CD4-positive, alpha-beta memory T cell (primary cell): ENCODE measurements at regions not wholly inside any gene's neighbourhood (a gene's known extent, or its start where the extent isn't known, plus 50 kb on each side); places are given as distances from the start of the nearest gene placed in this dataset.

Experiments used
- CTCF ChIA-PET: fragments of 350-600 bp; sonication (Branson Sonifier 250); formaldehyde crosslinking; loops from one replicate; lab custom pipeline; 2021; ENCODE audit warnings: inconsistent platforms; ENCODE audit not compliant: partially characterized antibody; lab: Charles Lee
- POLR2A ChIA-PET: fragments of 350-600 bp; sonication (Branson Sonifier 250); formaldehyde crosslinking; loops from one replicate; lab custom pipeline; 2021; ENCODE audit not compliant: partially characterized antibody; lab: Charles Lee
- DNase-seq, 5 donors: peaks; one replicate each; pipeline versions ENCODE4 v3.0.0 to v3.0.0-alpha.2; 2020 to 2022; ENCODE audit warnings: mixed read lengths in 1 of 5
- H3K27ac ChIP-seq: one replicate; pipeline ENCODE4 v1.7.0; 2013; ENCODE audit warnings: low read depth, low read length
- H3K27me3 ChIP-seq: 2 replicates; pipeline ENCODE4 v1.7.0; 2013; ENCODE audit warnings: mild to moderate bottlenecking, low read length, moderate library complexity; ENCODE audit not compliant: insufficient read depth
- H3K36me3 ChIP-seq: 2 replicates; pipeline ENCODE4 v1.7.0; 2013; ENCODE audit warnings: mild to moderate bottlenecking, low read length, moderate library complexity; ENCODE audit not compliant: insufficient read depth
- H3K4me1 ChIP-seq: 2 replicates; pipeline ENCODE4 v1.7.0; 2013; ENCODE audit warnings: mild to moderate bottlenecking, low read length, moderate library complexity; ENCODE audit not compliant: insufficient read depth
- H3K4me3 ChIP-seq, 2 donors: one replicate each; pipeline ENCODE4 v1.7.0; 2013; ENCODE audit warnings: low read length in 2 of 2, mild to moderate bottlenecking in 1 of 2
- H3K9me3 ChIP-seq, 2 donors: one replicate each; pipeline ENCODE4 v1.7.0; 2013; ENCODE audit warnings: low read length in 2 of 2, control low read depth in 1 of 2; ENCODE audit not compliant: control insufficient read depth in 1 of 2
- H3K27ac Mint-ChIP-seq, 7 donors: one replicate each; pipeline ENCODE4 v1.8.0; 2020 to 2021; ENCODE audit warnings: mixed read lengths in 7 of 7, mild to moderate bottlenecking in 6 of 7, inconsistent platforms in 3 of 7, moderate library complexity in 3 of 7
- H3K27me3 Mint-ChIP-seq, 2 donors: one replicate each; pipeline ENCODE4 v1.8.0; 2020 to 2021; ENCODE audit warnings: mixed read lengths in 2 of 2
- H3K36me3 Mint-ChIP-seq, 2 donors: one replicate each; pipeline ENCODE4 v1.8.0; 2020 to 2021; ENCODE audit warnings: mixed read lengths in 2 of 2, inconsistent platforms in 1 of 2, mild to moderate bottlenecking in 1 of 2
- H3K4me1 Mint-ChIP-seq, 4 donors: one replicate each; pipeline ENCODE4 v1.8.0; 2020 to 2021; ENCODE audit warnings: mixed read lengths in 4 of 4, mild to moderate bottlenecking in 1 of 4
- H3K4me3 Mint-ChIP-seq, 8 donors: one replicate each; pipeline ENCODE4 v1.8.0; 2020 to 2021; ENCODE audit warnings: mixed read lengths in 8 of 8, mild to moderate bottlenecking in 7 of 8, moderate library complexity in 6 of 8, inconsistent platforms in 3 of 8
- H3K9me3 Mint-ChIP-seq, 8 donors: one replicate each; pipeline ENCODE4 v1.8.0; 2020 to 2021; ENCODE audit warnings: mixed read lengths in 8 of 8, mild to moderate bottlenecking in 5 of 8, inconsistent platforms in 3 of 8, moderate library complexity in 1 of 8
- intact Hi-C: fragments of 100-400 bp; cut with micrococcal nuclease; formaldehyde crosslinking; loops from one replicate; pipeline ENCODE4 v1.15.1; 2023

- CTCF ChIA-PET = no interaction called here
- H3K36me3 Mint-ChIP-seq = no peaks in the 10 kb centered on the region
- H3K9me3 Mint-ChIP-seq = peaks cover 0 to 16% (median 4%) of the 10 kb centered on the region in 8 donors
- Histone ChIP-seq H3K27ac (no peak overlapping the region), H3K4me1 (no peaks in the 10 kb centered on the region), H3K27me3 (no peaks in the 10 kb centered on the region), H3K36me3 (no peaks in the 10 kb centered on the region), H3K4me3 (no peak overlapping the region), H3K9me3 (no peaks in the 10 kb centered on the region)
- H3K4me3 Mint-ChIP-seq = no peak overlapping the region
- intact Hi-C loops = no loop called here
- no peak for DNase-seq
- H3K27me3 Mint-ChIP-seq = no peaks in the 10 kb centered on the region
- H3K27ac Mint-ChIP-seq = no peak overlapping the region
- peaks cover 0 to 2% (median 0%) of the 10 kb centered on the region in 4 donors for H3K4me1 Mint-ChIP-seq
- POLR2A ChIA-PET = no interaction called here
Observed at GRCh38 chr1:81020506-81020905, 780.2 kb upstream of the ADGRL2 start.

- Mint-ChIP-seq H3K27me3 (no peaks in the 10 kb centered on the region), H3K4me3 (no peak overlapping the region), H3K9me3 (peaks cover 0 to 12% (median 3%) of the 10 kb centered on the region in 8 donors), H3K4me1 (no peaks in the 10 kb centered on the region), H3K36me3 (no peaks in the 10 kb centered on the region), H3K27ac (no peak overlapping the region)
- Histone ChIP-seq H3K9me3 (no peaks in the 10 kb centered on the region), H3K4me1 (no peaks in the 10 kb centered on the region), H3K27ac (no peak overlapping the region), H3K4me3 (no peak overlapping the region), H3K36me3 (no peaks in the 10 kb centered on the region), H3K27me3 (no peaks in the 10 kb centered on the region)
- ChIA-PET POLR2A (no interaction called here), CTCF (no interaction called here)
- DNase-seq = no peak
- intact Hi-C loops = no loop called here
Observed at GRCh38 chr1:81010126-81010525, 790.6 kb upstream of the ADGRL2 start.

GRCh38 chr1:81008293-81008692 is 792.4 kb upstream of the ADGRL2 start:
- CTCF ChIA-PET = no interaction called here
- intact Hi-C loops = no loop called here
- H3K36me3 ChIP-seq = no peaks in the 10 kb centered on the region
- no peak for DNase-seq
- H3K9me3 ChIP-seq = no peaks in the 10 kb centered on the region
- H3K4me3 Mint-ChIP-seq = no peak overlapping the region
- no peaks in the 10 kb centered on the region for H3K27me3 ChIP-seq
- H3K4me3 ChIP-seq = no peak overlapping the region
- H3K4me1 ChIP-seq = no peaks in the 10 kb centered on the region
- no peaks in the 10 kb centered on the region for H3K36me3 Mint-ChIP-seq
- POLR2A ChIA-PET = no interaction called here
- H3K4me1 Mint-ChIP-seq = no peaks in the 10 kb centered on the region
- H3K27ac ChIP-seq = no peak overlapping the region
- H3K27me3 Mint-ChIP-seq = no peaks in the 10 kb centered on the region
- H3K9me3 Mint-ChIP-seq = peaks cover 0 to 9% (median 2%) of the 10 kb centered on the region in 8 donors
- H3K27ac Mint-ChIP-seq = no peak overlapping the region

- H3K27me3 Mint-ChIP-seq = no peaks in the 10 kb centered on the region
- CTCF ChIA-PET = no interaction called here
Observed at GRCh38 chr1:81007024-81007423, 793.7 kb upstream of the ADGRL2 start.

GRCh38 chr1:81006502-81006901 is 794.2 kb upstream of the ADGRL2 start:
- H3K4me1 Mint-ChIP-seq = no peaks in the 10 kb centered on the region
- no peak overlapping the region for H3K27ac Mint-ChIP-seq
- no peak overlapping the region for H3K4me3 Mint-ChIP-seq
- DNase-seq = no peak
- no peaks in the 10 kb centered on the region for H3K36me3 Mint-ChIP-seq
- no peaks in the 10 kb centered on the region for H3K27me3 Mint-ChIP-seq
- Histone ChIP-seq H3K4me1 (no peaks in the 10 kb centered on the region), H3K27ac (no peak overlapping the region), H3K4me3 (no peak overlapping the region), H3K9me3 (no peaks in the 10 kb centered on the region), H3K36me3 (no peaks in the 10 kb centered on the region), H3K27me3 (no peaks in the 10 kb centered on the region)
- intact Hi-C loops = no loop called here
- H3K9me3 Mint-ChIP-seq = peaks cover 0 to 9% (median 3%) of the 10 kb centered on the region in 8 donors
- POLR2A ChIA-PET = no interaction called here
- CTCF ChIA-PET = no interaction called here

More at GRCh38 chr1:81007024-81007423, 793.7 kb upstream of the ADGRL2 start:
- intact Hi-C loops = no loop called here
- POLR2A ChIA-PET = no interaction called here
- Mint-ChIP-seq H3K27ac (no peak overlapping the region), H3K36me3 (no peaks in the 10 kb centered on the region), H3K4me3 (no peak overlapping the region), H3K9me3 (peaks cover 0 to 9% (median 3%) of the 10 kb centered on the region in 8 donors), H3K4me1 (no peaks in the 10 kb centered on the region)
- no peaks in the 10 kb centered on the region for H3K9me3 ChIP-seq
- no peak overlapping the region for H3K4me3 ChIP-seq
- H3K27ac ChIP-seq = no peak overlapping the region
- no peaks in the 10 kb centered on the region for H3K36me3 ChIP-seq
- no peak for DNase-seq
- H3K27me3 ChIP-seq = no peaks in the 10 kb centered on the region
- no peaks in the 10 kb centered on the region for H3K4me1 ChIP-seq

GRCh38 chr1:81004011-81004410 is 796.7 kb upstream of the ADGRL2 start:
- no peaks in the 10 kb centered on the region for H3K36me3 Mint-ChIP-seq
- no peaks in the 10 kb centered on the region for H3K4me1 Mint-ChIP-seq
- Histone ChIP-seq H3K36me3 (no peaks in the 10 kb centered on the region), H3K9me3 (no peaks in the 10 kb centered on the region), H3K27ac (no peak overlapping the region), H3K4me3 (no peak overlapping the region), H3K27me3 (no peaks in the 10 kb centered on the region), H3K4me1 (no peaks in the 10 kb centered on the region)
- ChIA-PET POLR2A (no interaction called here), CTCF (no interaction called here)
- DNase-seq = no peak
- intact Hi-C loops = no loop called here
- H3K27ac Mint-ChIP-seq = no peak overlapping the region
- H3K27me3 Mint-ChIP-seq = no peaks in the 10 kb centered on the region
- H3K9me3 Mint-ChIP-seq = peaks cover 0 to 11% (median 6%) of the 10 kb centered on the region in 8 donors
- H3K4me3 Mint-ChIP-seq = no peak overlapping the region

GRCh38 chr1:80994934-80995333 is 805.8 kb upstream of the ADGRL2 start:
- Histone ChIP-seq H3K9me3 (no peaks in the 10 kb centered on the region), H3K4me3 (no peak overlapping the region), H3K27me3 (no peaks in the 10 kb centered on the region), H3K36me3 (no peaks in the 10 kb centered on the region), H3K4me1 (no peaks in the 10 kb centered on the region), H3K27ac (no peak overlapping the region)
- H3K9me3 Mint-ChIP-seq = peaks cover 0 to 16% (median 5%) of the 10 kb centered on the region in 8 donors
- H3K36me3 Mint-ChIP-seq = no peaks in the 10 kb centered on the region
- no peak overlapping the region for H3K27ac Mint-ChIP-seq
- no peak overlapping the region for H3K4me3 Mint-ChIP-seq
- no peaks in the 10 kb centered on the region for H3K4me1 Mint-ChIP-seq
- ChIA-PET POLR2A (no interaction called here), CTCF (no interaction called here)
- DNase-seq = no peak
- intact Hi-C loops = no loop called here
- H3K27me3 Mint-ChIP-seq = no peaks in the 10 kb centered on the region

- ChIA-PET POLR2A (no interaction called here), CTCF (no interaction called here)
- H3K36me3 ChIP-seq = no peaks in the 10 kb centered on the region
- intact Hi-C loops = no loop called here
- no peaks in the 10 kb centered on the region for H3K9me3 ChIP-seq
- no peak overlapping the region for H3K27ac Mint-ChIP-seq
- no peaks in the 10 kb centered on the region for H3K36me3 Mint-ChIP-seq
- no peak for DNase-seq
- no peaks in the 10 kb centered on the region for H3K27me3 ChIP-seq
- H3K4me3 ChIP-seq = no peak overlapping the region
- no peaks in the 10 kb centered on the region for H3K4me1 Mint-ChIP-seq
- no peaks in the 10 kb centered on the region for H3K4me1 ChIP-seq
- no peak overlapping the region for H3K27ac ChIP-seq
- no peaks in the 10 kb centered on the region for H3K27me3 Mint-ChIP-seq
- peaks cover 0 to 16% (median 4%) of the 10 kb centered on the region in 8 donors for H3K9me3 Mint-ChIP-seq
- no peak overlapping the region for H3K4me3 Mint-ChIP-seq
Observed at GRCh38 chr1:80994038-80994437, 806.7 kb upstream of the ADGRL2 start.
